Suprapubic skin (tissue), 4 donors: ENCODE measurements at regions not wholly inside any gene's neighbourhood (a gene's known extent, or its start where the extent isn't known, plus 50 kb on each side); places are given as distances from the start of the nearest gene placed in this dataset.

ENCODE experiments used
- DNase-seq, 2 donors: peaks; one replicate each; pipeline ENCODE4 v3.0.0-alpha.2; 2019; ENCODE audit warnings: low spot score in 2 of 2
- H3K27ac ChIP-seq: fragments of 200-600 bp; sonication (generic); one replicate; pipeline ENCODE4 v1.5.1; 2019
- H3K27me3 ChIP-seq: fragments of 200-600 bp; sonication (generic); one replicate; pipeline ENCODE4 v1.5.1; 2019
- H3K36me3 ChIP-seq: fragments of 200-600 bp; sonication (generic); one replicate; pipeline ENCODE4 v1.5.1; 2019
- H3K4me1 ChIP-seq: fragments of 200-600 bp; sonication (generic); one replicate; pipeline ENCODE4 v1.5.1; 2019
- H3K4me3 ChIP-seq: fragments of 200-600 bp; sonication (generic); one replicate; pipeline ENCODE4 v1.5.1; 2019; ENCODE audit warnings: mild to moderate bottlenecking
- H3K9me3 ChIP-seq: fragments of 200-600 bp; sonication (generic); one replicate; pipeline ENCODE4 v1.5.1; 2019
- EP300 ChIP-seq: sonication (generic); formaldehyde crosslinking; IDR thresholded peaks from one replicate; pipeline ENCODE4 v1.6.1; 2017; ENCODE audit warnings: antibody characterized with exemption
- POLR2A ChIP-seq, 2 donors: fragments of 450-650 bp; IDR thresholded peaks; one replicate each; pipeline ENCODE4 v1.6.1; 2017; ENCODE audit warnings: antibody characterized with exemption in 2 of 2, mild to moderate bottlenecking in 2 of 2, moderate library complexity in 2 of 2
- POLR2AphosphoS5 ChIP-seq, 3 donors: sonication (generic); formaldehyde crosslinking; IDR thresholded peaks; one replicate each; pipeline ENCODE4 v1.6.1; 2017; ENCODE audit warnings: antibody characterized with exemption in 3 of 3
- WGBS: methylation state at CpG from one replicate; pipeline ENCODE4 v1.1.5; 2018; 5-methylcytosine and 5-hydroxymethylcytosine counted together
- TF ChIP-seq, protein P1 (sequence below), 2 donors: fragments of 200-600 bp in 1 of 2; fragments of 450-650 bp in 1 of 2; sonication (generic) in 1 of 2; IDR thresholded peaks; one replicate each; pipeline ENCODE4 v1.5.1; 2016 to 2019; ENCODE audit warnings: antibody characterized with exemption in 2 of 2, mild to moderate bottlenecking in 1 of 2, moderate library complexity in 1 of 2

DNA sequence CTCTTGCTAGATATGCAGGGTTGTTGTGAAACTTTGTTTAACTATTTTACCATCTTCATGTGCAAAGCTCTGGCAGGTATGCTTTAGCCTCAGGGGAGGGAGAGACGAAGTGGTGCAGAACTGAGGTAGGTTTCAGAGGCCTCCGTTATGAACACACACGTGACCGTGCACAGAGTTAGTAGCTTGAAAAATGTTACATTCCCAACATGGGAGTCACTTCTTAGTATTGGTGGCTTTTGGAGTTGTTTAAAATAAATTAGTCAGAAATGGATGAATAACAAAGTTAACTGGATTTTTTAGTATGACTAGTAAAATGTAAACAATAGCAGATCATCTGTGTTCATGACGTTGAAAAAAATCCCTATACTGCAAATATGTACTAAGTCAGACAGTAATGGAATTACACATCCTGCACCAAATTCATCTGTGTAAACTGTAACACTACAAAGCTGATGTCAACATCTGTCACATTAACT is 279.6 kb downstream of the KLF13 start:
- Histone ChIP-seq H3K27ac (no peak overlapping the region), H3K36me3 (no peaks in the 10 kb centered on the region), H3K4me3 (no peak overlapping the region), H3K9me3 (no peaks in the 10 kb centered on the region), H3K27me3 (no peaks in the 10 kb centered on the region), H3K4me1 (peaks cover 14% of the 10 kb centered on the region)
- no peak for DNase-seq
- 44% methylated on average over 5 of the region's 5 CpGs for WGBS
- TF ChIP-seq POLR2AphosphoS5 (IDR thresholded peaks at IDR 0.05), result no peak
- TF ChIP-seq EP300, result no peak
- no peak for TF ChIP-seq POLR2A (IDR thresholded peaks at IDR 0.05)
- TF ChIP-seq, protein P1, sequence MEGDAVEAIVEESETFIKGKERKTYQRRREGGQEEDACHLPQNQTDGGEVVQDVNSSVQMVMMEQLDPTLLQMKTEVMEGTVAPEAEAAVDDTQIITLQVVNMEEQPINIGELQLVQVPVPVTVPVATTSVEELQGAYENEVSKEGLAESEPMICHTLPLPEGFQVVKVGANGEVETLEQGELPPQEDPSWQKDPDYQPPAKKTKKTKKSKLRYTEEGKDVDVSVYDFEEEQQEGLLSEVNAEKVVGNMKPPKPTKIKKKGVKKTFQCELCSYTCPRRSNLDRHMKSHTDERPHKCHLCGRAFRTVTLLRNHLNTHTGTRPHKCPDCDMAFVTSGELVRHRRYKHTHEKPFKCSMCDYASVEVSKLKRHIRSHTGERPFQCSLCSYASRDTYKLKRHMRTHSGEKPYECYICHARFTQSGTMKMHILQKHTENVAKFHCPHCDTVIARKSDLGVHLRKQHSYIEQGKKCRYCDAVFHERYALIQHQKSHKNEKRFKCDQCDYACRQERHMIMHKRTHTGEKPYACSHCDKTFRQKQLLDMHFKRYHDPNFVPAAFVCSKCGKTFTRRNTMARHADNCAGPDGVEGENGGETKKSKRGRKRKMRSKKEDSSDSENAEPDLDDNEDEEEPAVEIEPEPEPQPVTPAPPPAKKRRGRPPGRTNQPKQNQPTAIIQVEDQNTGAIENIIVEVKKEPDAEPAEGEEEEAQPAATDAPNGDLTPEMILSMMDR (IDR thresholded peaks at IDR 0.05), result no peak

DNA sequence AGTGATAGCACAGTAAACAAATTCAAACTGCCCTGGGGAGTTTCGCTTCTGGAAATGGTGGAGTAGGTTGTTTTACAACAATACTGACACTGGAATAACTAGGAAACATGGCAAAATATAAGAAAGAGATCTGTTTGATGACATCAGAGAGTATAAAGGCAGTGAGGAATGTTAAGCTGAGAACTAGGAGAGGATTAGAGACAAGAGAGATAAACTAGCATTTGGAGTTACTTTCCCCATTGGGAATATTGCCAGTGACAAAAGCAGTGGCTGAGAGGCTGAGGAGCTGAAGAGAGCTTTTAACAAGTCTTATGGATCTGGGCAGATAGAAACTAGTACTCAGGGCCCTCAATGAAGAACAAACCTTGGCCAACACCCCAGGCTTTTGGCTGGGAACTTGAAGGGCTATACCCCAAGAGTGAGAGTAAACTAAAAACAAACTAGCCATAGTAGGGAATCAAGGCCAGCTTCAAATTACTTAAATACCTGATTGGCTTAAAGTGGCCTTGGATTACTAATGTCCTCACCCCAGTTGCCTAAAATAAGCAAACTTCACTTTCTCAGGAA is 280.4 kb downstream of the KLF13 start:
- 69% methylated on average over 1 of the region's 1 CpG for WGBS
- Histone ChIP-seq H3K4me3 (no peak overlapping the region), H3K9me3 (no peaks in the 10 kb centered on the region), H3K27ac (no peak overlapping the region), H3K36me3 (no peaks in the 10 kb centered on the region), H3K27me3 (no peaks in the 10 kb centered on the region), H3K4me1 (peaks cover 14% of the 10 kb centered on the region)
- DNase-seq, result no peak
- TF ChIP-seq EP300 (no peak), POLR2AphosphoS5 (IDR thresholded peaks at IDR 0.05) (no peak), POLR2A (IDR thresholded peaks at IDR 0.05) (no peak)
- TF ChIP-seq, protein P1 (IDR thresholded peaks at IDR 0.05), result no peak

DNA sequence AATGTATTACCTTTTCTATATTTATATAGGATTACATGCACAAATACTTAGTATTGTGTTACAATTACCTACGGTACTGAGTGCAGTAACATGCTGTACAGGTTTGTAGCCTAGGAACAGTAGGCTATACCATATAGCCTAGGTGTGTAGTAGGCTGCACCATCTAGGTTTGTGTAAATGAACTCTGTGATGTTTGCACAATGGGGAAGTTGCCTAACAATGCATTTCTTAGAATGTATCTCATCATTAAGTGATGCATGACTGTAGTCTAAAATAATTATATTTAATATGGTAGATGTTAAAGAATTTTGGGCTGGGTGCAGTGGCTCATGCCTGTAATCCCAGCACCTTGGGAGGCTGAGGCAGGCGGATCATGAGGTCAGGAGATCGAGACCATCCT is 281.0 kb downstream of the KLF13 start:
- TF ChIP-seq POLR2AphosphoS5 (IDR thresholded peaks at IDR 0.05) (no peak), EP300 (no peak), POLR2A (IDR thresholded peaks at IDR 0.05) (no peak)
- TF ChIP-seq, protein P1 (IDR thresholded peaks at IDR 0.05), result no peak
- H3K9me3 ChIP-seq, result no peaks in the 10 kb centered on the region
- H3K27ac ChIP-seq, result no peak overlapping the region
- no peak for DNase-seq
- no peaks in the 10 kb centered on the region for H3K27me3 ChIP-seq
- WGBS, result 97% methylated on average over 3 of the region's 3 CpGs
- H3K4me3 ChIP-seq, result no peak overlapping the region
- peaks cover 14% of the 10 kb centered on the region for H3K4me1 ChIP-seq
- no peaks in the 10 kb centered on the region for H3K36me3 ChIP-seq

DNA sequence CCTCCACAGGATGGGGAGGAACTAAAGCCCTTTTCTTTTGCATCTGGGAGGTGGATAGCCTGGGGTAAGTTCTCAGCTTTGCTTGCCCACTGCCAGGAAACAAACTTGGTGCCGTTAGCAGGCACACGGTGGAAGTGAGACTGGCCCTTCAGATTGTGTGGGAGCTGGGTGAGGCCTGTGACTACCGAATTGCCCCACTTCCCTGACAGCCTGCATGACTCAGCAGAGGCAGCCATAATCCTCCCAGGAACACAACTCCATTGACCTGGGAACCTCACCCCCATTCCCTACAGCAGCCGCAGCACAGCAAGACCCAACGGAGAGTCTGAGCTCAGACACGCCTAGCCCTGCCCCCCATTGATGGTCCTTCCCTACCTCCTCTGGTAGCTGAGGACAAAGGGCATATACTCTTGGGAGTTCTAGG is 282.6 kb downstream of the KLF13 start:
- no peak overlapping the region for H3K27ac ChIP-seq
- no peaks in the 10 kb centered on the region for H3K9me3 ChIP-seq
- peaks cover 14% of the 10 kb centered on the region for H3K4me1 ChIP-seq
- no peaks in the 10 kb centered on the region for H3K27me3 ChIP-seq
- no peak for DNase-seq
- TF ChIP-seq EP300, result no peak
- no peak for TF ChIP-seq POLR2AphosphoS5 (IDR thresholded peaks at IDR 0.05)
- TF ChIP-seq, protein P1 (IDR thresholded peaks at IDR 0.05), result no peak
- no peak for TF ChIP-seq POLR2A (IDR thresholded peaks at IDR 0.05)
- WGBS, result 44% methylated on average over 3 of the region's 6 CpGs
- H3K36me3 ChIP-seq, result no peaks in the 10 kb centered on the region
- H3K4me3 ChIP-seq, result no peak overlapping the region

DNA sequence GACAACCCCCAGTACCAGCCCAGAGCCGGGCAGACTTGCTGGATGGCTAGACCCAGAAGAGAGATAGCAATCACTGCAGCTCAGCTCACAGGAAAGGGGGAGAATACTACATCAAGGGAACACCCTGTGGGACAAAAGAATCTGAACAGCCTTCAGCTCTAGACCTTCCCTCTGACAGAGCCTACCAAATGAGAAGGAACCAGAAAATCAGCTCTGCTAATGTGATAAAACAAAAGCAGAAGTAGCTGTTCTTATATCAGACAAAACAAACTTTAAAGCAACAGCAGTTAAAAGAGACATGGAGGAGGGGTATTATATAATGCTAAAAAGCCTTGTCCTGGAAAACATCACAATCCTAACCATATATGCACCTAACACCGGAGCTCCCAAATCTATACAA is 283.3 kb downstream of the KLF13 start:
- H3K27me3 ChIP-seq, result no peaks in the 10 kb centered on the region
- H3K36me3 ChIP-seq, result no peaks in the 10 kb centered on the region
- DNase-seq, result no peak
- H3K4me3 ChIP-seq, result no peak overlapping the region
- no peak overlapping the region for H3K27ac ChIP-seq
- no peak for TF ChIP-seq POLR2AphosphoS5 (IDR thresholded peaks at IDR 0.05)
- TF ChIP-seq, protein P1 (IDR thresholded peaks at IDR 0.05), result no peak
- TF ChIP-seq POLR2A (IDR thresholded peaks at IDR 0.05), result no peak
- TF ChIP-seq EP300, result no peak
- peaks cover 14% of the 10 kb centered on the region for H3K4me1 ChIP-seq
- H3K9me3 ChIP-seq, result no peaks in the 10 kb centered on the region
- 88% methylated on average over 2 of the region's 2 CpGs for WGBS
